IPS-15b (cell line): ENCODE measurements at regions not wholly inside any gene's neighbourhood (a gene's known extent, or its start where the extent isn't known, plus 50 kb on each side); places are given as distances from the start of the nearest gene placed in this dataset.
"Not testable (repeated sequence)": the region's sequence is repeated elsewhere in the genome, so short reads cannot be mapped to it uniquely, and the experiment has no call there.

Source experiments
- H3K27me3 ChIP-seq: one replicate; pipeline ENCODE4 v1.6.1; 2013; ENCODE audit warnings: low read length; ENCODE audit not compliant: control insufficient read depth, insufficient read depth
- H3K36me3 ChIP-seq: one replicate; pipeline ENCODE4 v1.6.1; 2013; ENCODE audit warnings: low read length; ENCODE audit not compliant: control insufficient read depth, insufficient read depth
- H3K4me1 ChIP-seq: one replicate; pipeline ENCODE4 v1.6.1; 2013; ENCODE audit warnings: mild to moderate bottlenecking, low read length; ENCODE audit not compliant: control insufficient read depth, insufficient read depth
- H3K4me3 ChIP-seq: one replicate; pipeline ENCODE4 v1.5.1; 2013; ENCODE audit warnings: low read depth, low read length
- H3K9ac ChIP-seq: one replicate; pipeline ENCODE4 v1.6.1; 2013; ENCODE audit warnings: low read depth, mild to moderate bottlenecking, low read length
- H3K9me3 ChIP-seq: one replicate; pipeline ENCODE4 v1.6.1; 2013; ENCODE audit warnings: mild to moderate bottlenecking, low read length; ENCODE audit not compliant: control insufficient read depth, insufficient read depth

DNA sequence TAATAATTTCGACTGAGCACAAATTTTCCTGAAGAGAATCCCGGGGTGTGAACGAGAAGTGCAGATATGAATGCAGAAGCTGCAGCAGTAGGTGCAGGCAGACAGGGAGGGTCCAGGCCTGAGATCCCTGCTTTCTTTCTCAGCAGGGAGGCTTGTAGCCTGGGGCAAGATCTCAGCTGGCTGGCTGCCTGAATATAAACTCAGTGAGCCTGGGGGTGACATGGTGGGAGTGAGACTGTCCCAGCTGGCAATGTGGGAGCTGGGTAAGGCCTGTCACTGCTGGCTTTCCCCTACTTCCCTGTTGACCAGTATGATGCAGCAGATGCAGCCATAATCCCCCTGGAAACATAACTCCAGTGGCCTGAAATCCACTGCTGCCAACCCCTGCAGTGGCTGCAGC is 325.2 kb downstream of the CETN3 start:
- no peaks in the 10 kb centered on the region for H3K27me3 ChIP-seq
- H3K9ac ChIP-seq: no peak overlapping the region
- no peaks in the 10 kb centered on the region for H3K36me3 ChIP-seq
- no peaks in the 10 kb centered on the region for H3K9me3 ChIP-seq
- no peaks in the 10 kb centered on the region for H3K4me1 ChIP-seq
- H3K4me3 ChIP-seq: no peak overlapping the region

DNA sequence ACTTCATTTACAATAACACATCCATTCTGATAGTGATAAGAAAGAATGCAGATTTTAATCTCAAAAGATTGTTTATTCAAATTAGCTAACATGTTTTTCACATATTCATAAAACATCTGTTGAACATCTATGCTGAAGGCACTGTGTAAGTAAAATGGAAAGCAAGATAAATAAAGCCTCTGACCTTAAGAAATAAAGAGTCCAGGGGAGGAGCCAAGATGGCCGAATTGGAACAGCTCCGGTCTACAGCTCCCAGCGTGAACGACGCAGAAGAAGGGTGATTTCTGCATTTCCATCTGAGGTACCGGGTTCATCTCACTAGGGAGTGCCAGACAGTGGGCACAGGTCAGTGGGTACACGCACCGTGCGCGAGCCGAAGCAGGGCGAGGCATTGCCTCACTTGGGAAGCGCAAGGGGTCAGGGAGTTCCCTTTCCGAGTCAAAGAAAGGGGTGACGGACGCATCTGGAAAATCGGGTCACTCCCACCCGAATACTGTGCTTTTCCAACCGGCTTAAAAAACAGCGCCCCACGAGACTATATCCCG is 336.5 kb downstream of the CETN3 start:
- Histone ChIP-seq H3K9ac (peak overlapping the region; percentile 76), H3K4me3 (peak overlapping the region; percentile 43)
- not testable (repeated sequence) for H3K9me3 ChIP-seq, H3K27me3 ChIP-seq, H3K36me3 ChIP-seq, H3K4me1 ChIP-seq

DNA sequence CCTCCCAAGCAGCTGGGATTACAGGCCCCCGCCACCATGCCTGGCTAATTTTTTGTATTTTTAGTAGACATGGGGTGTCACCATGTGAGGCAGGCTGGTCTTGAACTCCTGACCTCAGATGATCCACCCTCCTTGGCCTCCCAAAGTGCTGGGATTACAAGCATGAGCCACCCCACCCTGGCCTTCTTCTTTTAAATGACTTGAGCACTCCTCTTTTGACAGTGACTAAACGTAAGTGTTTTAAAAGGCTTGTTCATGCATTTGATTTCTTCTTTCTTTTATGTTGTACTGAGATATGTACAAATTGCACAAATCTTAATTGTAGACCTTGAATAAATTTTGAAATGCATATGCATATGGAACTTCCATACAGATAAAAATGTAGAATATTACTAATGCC is 337.9 kb downstream of the CETN3 start:
- Histone ChIP-seq H3K36me3 (no peaks in the 10 kb centered on the region), H3K4me3 (no peak overlapping the region)

DNA sequence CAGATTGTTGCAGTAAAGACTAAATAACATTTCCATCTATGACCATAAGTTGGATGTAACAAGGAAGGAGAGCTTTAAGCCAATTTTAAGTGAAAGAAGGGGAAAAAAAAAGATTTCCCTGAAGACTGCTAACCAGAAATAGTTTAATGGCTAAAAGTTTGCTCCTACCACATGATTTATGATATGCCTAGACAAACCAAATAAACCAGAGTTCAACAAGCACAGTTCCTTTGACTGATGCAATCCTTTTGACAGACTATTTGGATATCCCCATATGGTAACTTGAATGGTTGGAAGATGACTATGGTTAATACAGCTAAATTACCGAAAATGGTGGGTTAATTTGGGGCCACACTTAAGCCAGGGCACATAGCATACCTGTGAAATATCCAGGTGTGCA is 338.5 kb downstream of the CETN3 start:
- no peaks in the 10 kb centered on the region for H3K36me3 ChIP-seq
- no peak overlapping the region for H3K4me3 ChIP-seq
- H3K27me3 ChIP-seq: no peaks in the 10 kb centered on the region
- H3K9ac ChIP-seq: no peak overlapping the region
- no peaks in the 10 kb centered on the region for H3K4me1 ChIP-seq
- no peaks in the 10 kb centered on the region for H3K9me3 ChIP-seq

More for the DNA sequence above, 337.9 kb downstream of the CETN3 start:
- Histone ChIP-seq H3K27me3 (no peaks in the 10 kb centered on the region), H3K4me1 (no peaks in the 10 kb centered on the region), H3K9ac (no peak overlapping the region), H3K9me3 (no peaks in the 10 kb centered on the region)

DNA sequence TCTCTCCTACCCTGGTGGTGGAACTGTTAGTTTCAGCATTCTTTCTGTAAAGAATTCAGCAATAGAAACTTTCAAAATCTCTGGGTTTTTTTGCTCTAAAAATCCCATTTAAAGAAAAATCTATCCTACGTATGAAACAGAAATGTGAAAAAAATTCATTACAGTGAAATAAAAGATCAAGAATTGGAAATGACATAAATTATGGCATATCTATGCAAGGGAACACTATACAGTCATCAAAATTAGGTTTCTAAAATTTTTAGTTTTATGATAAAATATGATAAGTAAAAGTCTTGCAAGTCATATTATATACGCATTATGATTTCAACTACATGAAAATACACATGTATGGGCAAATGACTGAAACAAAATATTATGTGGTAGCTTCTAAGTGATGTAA is 342.6 kb downstream of the CETN3 start:
- H3K4me1 ChIP-seq: no peaks in the 10 kb centered on the region

DNA sequence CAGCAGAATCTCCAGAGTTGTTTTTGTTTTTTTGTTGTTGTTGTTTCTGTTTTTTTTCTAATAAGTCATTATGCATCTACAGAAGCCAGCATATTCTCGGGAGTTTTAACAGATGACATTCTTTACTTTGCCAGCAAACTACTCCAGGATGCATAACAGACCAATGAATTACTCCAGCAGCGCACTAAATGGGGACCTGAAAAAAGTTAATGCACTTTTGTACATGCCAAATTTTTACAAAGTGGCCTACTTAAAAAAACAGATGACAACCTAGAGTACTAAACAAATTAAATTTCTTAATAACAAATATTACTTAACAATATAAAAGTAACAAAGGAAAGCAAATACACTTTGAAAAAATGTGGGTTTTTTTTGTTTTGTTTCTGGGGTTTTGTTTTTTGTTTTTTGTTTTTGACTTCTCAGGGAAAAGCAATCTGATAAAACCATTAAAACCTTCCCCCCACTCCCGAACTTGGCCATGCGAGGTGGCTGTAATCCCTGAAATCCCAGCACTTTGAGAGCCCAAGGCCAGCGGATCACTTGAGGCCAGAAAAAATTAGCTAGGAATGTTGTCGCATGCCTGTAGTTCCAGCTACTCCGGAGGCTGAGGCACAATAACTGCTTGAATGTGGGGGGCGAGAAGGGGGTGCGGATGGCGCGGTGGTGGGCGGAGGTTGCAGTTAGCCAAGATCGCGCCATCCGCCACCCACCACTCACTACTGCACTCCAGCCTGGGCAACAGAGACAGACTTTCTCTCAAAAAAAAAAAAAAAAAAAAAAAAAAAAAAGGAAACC is 352.4 kb downstream of the CETN3 start:
- H3K4me1 ChIP-seq: peaks cover 8% of the 10 kb centered on the region
- no peak overlapping the region for H3K4me3 ChIP-seq
- no peaks in the 10 kb centered on the region for H3K27me3 ChIP-seq
- no peaks in the 10 kb centered on the region for H3K36me3 ChIP-seq
- no peak overlapping the region for H3K9ac ChIP-seq
- H3K9me3 ChIP-seq: no peaks in the 10 kb centered on the region

More for the DNA sequence above, 342.6 kb downstream of the CETN3 start:
- no peaks in the 10 kb centered on the region for H3K36me3 ChIP-seq
- no peak overlapping the region for H3K4me3 ChIP-seq
- no peak overlapping the region for H3K9ac ChIP-seq
- no peaks in the 10 kb centered on the region for H3K9me3 ChIP-seq
- H3K27me3 ChIP-seq: no peaks in the 10 kb centered on the region

DNA sequence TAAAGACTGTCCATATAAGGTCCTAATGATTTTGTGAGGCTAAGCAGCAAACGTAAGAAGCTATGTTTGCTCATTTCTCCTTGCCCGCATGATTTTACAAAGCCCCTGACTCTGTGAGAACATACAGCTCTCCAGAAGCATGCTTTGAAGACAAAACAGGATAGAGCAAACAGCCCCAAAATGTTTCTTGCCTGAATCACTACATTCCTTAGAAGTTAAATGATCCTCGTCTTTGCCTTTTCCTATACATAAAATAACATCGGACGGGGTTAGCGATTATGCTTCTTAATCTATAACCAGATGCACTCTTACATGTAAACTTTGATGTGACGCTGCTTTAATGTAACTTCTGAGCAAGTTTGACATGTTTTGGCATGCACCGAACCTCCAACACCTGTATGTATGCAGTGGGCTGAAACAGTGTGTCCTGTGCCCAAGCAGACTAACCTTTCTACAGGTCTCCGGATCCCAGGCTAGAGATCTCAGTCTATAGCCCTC is 353.7 kb downstream of the CETN3 start:
- no peaks in the 10 kb centered on the region for H3K27me3 ChIP-seq
- no peaks in the 10 kb centered on the region for H3K36me3 ChIP-seq
- H3K4me3 ChIP-seq: no peak overlapping the region
- H3K4me1 ChIP-seq: peaks cover 8% of the 10 kb centered on the region
- no peaks in the 10 kb centered on the region for H3K9me3 ChIP-seq
- no peak overlapping the region for H3K9ac ChIP-seq

DNA sequence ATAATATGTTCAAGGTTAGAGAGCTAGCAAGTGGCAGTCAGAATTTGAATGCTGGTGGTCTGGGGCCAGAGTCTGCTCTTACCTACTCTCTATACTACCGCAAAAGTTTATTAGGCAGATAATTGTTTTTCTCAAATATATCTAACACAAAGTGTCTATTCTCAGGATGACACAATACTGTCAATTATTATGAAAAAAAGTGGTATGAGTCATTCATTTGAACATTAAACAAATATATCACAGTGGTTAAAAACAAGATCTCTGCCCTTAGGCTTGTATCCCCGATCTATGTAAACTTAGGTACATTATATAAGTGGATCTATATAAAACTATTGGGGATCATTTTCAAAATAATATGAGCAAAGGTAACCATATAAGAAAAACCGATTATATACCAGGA is 354.9 kb downstream of the CETN3 start:
- no peaks in the 10 kb centered on the region for H3K9me3 ChIP-seq
- no peak overlapping the region for H3K4me3 ChIP-seq
- peaks cover 8% of the 10 kb centered on the region for H3K4me1 ChIP-seq
- no peaks in the 10 kb centered on the region for H3K36me3 ChIP-seq
- no peak overlapping the region for H3K9ac ChIP-seq
- H3K27me3 ChIP-seq: no peaks in the 10 kb centered on the region

DNA sequence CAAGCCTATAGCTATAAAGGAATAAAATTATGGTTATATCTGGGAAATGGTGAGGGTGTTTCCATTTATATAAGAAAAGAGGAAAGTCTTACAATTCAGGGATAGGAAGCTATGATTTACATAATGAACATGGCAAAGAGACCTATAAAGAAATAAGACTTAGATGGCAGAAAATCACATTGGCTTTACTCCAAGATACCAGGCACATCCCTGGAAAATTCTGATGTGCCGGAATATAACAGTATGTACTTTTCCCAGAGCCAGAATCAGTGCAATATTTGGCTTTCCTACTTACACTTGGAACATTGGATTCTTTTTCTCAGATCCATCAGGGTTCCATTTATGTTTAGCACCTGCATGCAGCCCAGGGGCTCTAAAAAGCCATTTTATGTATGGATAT is 357.8 kb downstream of the CETN3 start:
- Histone ChIP-seq H3K4me3 (no peak overlapping the region), H3K36me3 (no peaks in the 10 kb centered on the region), H3K27me3 (no peaks in the 10 kb centered on the region), H3K9ac (no peak overlapping the region), H3K9me3 (no peaks in the 10 kb centered on the region), H3K4me1 (peaks cover 4% of the 10 kb centered on the region)

DNA sequence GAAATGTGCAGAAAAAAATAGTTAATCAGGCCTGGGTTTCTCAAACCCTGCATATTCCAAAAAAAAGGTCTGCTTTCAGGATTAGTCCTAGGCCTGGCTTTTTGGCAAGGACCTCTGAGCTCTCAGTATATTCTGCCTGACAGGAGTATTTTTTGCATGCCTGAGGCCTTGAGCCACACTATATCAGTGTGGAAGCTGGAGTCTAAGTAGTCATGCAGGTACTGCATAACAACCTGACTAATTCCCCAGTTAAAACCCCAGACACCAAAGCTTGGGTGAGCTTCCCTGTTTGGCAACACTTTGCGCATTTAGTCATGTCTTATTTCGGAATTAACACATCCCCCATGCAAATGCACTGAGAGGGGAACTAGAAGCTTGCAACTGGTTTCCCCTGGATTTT is 359.5 kb downstream of the CETN3 start:
- no peaks in the 10 kb centered on the region for H3K4me1 ChIP-seq
- no peaks in the 10 kb centered on the region for H3K9me3 ChIP-seq
- H3K9ac ChIP-seq: no peak overlapping the region
- no peaks in the 10 kb centered on the region for H3K36me3 ChIP-seq
- H3K4me3 ChIP-seq: no peak overlapping the region
- H3K27me3 ChIP-seq: no peaks in the 10 kb centered on the region

DNA sequence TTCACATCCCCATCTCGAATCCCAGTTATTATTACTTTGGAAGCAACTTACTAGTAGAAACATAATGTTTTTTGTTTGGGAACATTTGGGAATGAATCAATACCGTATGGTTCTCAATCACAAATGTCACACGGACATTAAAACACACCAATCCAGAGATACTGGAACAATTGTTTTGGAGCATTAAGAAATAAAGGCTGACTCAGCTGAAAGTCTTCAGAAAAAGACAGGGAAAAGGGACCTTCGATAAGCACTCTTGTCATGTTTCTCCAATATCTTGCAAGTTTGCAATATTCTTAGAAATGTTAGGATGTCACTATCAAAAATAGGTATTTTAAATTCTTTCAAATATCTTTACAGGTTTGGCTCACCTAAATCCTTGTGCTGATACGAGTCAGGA is 362.4 kb downstream of the CETN3 start:
- Histone ChIP-seq H3K27me3 (no peaks in the 10 kb centered on the region), H3K36me3 (no peaks in the 10 kb centered on the region), H3K4me3 (no peak overlapping the region), H3K4me1 (no peaks in the 10 kb centered on the region), H3K9ac (no peak overlapping the region), H3K9me3 (peaks cover 2% of the 10 kb centered on the region)

DNA sequence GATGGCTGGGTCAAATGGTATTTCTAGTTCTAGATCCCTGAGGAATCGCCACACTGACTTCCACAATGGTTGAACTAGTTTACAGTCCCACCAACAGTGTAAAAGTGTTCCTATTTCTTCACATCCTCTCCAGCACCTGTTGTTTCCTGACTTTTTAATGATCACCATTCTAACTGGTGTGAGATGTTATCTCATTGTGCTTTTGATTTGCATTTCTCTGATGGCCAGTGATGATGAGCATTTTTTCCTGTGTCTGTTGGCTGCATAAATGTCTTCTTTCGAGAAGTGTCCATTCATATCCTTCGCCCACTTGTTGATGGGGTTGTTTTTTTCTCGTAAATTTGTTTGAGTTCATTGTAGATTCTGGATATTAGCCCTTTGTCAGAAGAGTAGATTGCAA is 369.5 kb downstream of the CETN3 start:
- H3K4me3 ChIP-seq, H3K36me3 ChIP-seq, H3K9me3 ChIP-seq, H3K27me3 ChIP-seq, H3K9ac ChIP-seq, H3K4me1 ChIP-seq: not testable (repeated sequence)
